ENCODE measurements at regions not wholly inside any gene's neighbourhood (a gene's known extent, or its start where the extent isn't known, plus 50 kb on each side); places are given as distances from the start of the nearest gene placed in this dataset.

GRCh38 chr3:161556941-161557340 is 60.3 kb downstream of the OTOL1 start:
- Histone ChIP-seq H3K27ac (ENCODE audit: extremely low read length, insufficient read depth, low read length) (no peak overlapping the region), H3K27me3 (ENCODE audit: control insufficient read depth in 1 of 2, insufficient read depth in 2 of 2, low read length in 2 of 2) (no peaks in the 10 kb centered on the region), H3K4me1 (ENCODE audit: insufficient read depth, low read length) (no peaks in the 10 kb centered on the region), H2AFZ (ENCODE audit: low read length) (no peak overlapping the region), H3K9ac (ENCODE audit: insufficient read depth, low read depth, low read length) (no peak overlapping the region), H4K20me1 (ENCODE audit: insufficient read depth, low read length) (no peaks in the 10 kb centered on the region), H3K4me3 (replicated peaks in 1 of 3; ENCODE audit: insufficient read depth in 1 of 3, low read depth in 2 of 3, low read length in 3 of 3) (no peak overlapping the region), H3K9me3 (ENCODE audit: low read length) (no peaks in the 10 kb centered on the region), H3K36me3 (replicated peaks in 1 of 2; ENCODE audit: control insufficient read depth in 1 of 2, insufficient read depth in 2 of 2, low read length in 2 of 2) (no peaks in the 10 kb centered on the region), H3K79me2 (ENCODE audit: insufficient read depth, low read length) (no peaks in the 10 kb centered on the region), H3K4me2 (ENCODE audit: low read depth, low read length) (no peak overlapping the region)
- in situ Hi-C loops (cut with HindIII; ENCODE audit: extremely low pct_ligation_motif_present, low pct_unique_long_range_greater_than_20kb): loop anchor here (25.0 kb wide), 1 partner anchor 1930 kb away; no protein-coding TSS in a partner anchor
- intact Hi-C loops (cut with micrococcal nuclease; ENCODE audit: unreplicated experiment): no loop called here
- ChIA-PET POLR2A (no interaction called here), CTCF (ENCODE audit: low intra/inter-chr PET ratio, low total read pairs) (no interaction called here)
- ATAC-seq (no peak), FAIRE-seq (no peak), DNase-seq (ENCODE audit: low spot score) (no peak)
- no TSS peak for BruUV-seq (replicated peaks)
- 0% methylated on average over 1 of the region's 1 CpG for WGBS (ENCODE audit: low lambda C conversion rate)
- TF ChIP-seq PREB (CRISPR knock-in tag; IDR thresholded peaks at IDR 0.05) (no peak), CBX5 (CRISPR knock-in tag; IDR thresholded peaks at IDR 0.05; ENCODE audit: borderline replicate concordance) (no peak), ZNF598 (CRISPR knock-in tag; IDR thresholded peaks at IDR 0.05; ENCODE audit: borderline replicate concordance) (no peak), RFX1 (IDR thresholded peaks at IDR 0.05) (no peak), ATAD3A (CRISPR knock-in tag; IDR thresholded peaks at IDR 0.05) (no peak), ZBTB44 (CRISPR knock-in tag; IDR thresholded peaks at IDR 0.05) (no peak), SP5 (CRISPR knock-in tag; IDR thresholded peaks at IDR 0.05; ENCODE audit: borderline replicate concordance, low read depth) (no peak), ZNF704 (CRISPR knock-in tag; IDR thresholded peaks at IDR 0.05; ENCODE audit: borderline replicate concordance) (no peak), ZNF207 (IDR thresholded peaks at IDR 0.05; ENCODE audit: borderline replicate concordance) (no peak), ZNF546 (CRISPR knock-in tag; conservative IDR thresholded peaks at IDR 0.05) (no peak), NCOA2 (CRISPR knock-in tag; IDR thresholded peaks at IDR 0.05) (no peak), GABPA (IDR thresholded peaks at IDR 0.05; ENCODE audit: low read depth, low read length) (no peak), GABPA (CRISPR knock-in tag; IDR thresholded peaks at IDR 0.05; ENCODE audit: low read depth) (no peak), HMG20B (CRISPR knock-in tag; conservative IDR thresholded peaks at IDR 0.05) (no peak), ZBTB42 (CRISPR knock-in tag; IDR thresholded peaks at IDR 0.05) (no peak), ZNF337 (CRISPR knock-in tag; IDR thresholded peaks at IDR 0.05; ENCODE audit: borderline replicate concordance, low read depth) (no peak)
- TF ChIP-seq, protein P1, sequence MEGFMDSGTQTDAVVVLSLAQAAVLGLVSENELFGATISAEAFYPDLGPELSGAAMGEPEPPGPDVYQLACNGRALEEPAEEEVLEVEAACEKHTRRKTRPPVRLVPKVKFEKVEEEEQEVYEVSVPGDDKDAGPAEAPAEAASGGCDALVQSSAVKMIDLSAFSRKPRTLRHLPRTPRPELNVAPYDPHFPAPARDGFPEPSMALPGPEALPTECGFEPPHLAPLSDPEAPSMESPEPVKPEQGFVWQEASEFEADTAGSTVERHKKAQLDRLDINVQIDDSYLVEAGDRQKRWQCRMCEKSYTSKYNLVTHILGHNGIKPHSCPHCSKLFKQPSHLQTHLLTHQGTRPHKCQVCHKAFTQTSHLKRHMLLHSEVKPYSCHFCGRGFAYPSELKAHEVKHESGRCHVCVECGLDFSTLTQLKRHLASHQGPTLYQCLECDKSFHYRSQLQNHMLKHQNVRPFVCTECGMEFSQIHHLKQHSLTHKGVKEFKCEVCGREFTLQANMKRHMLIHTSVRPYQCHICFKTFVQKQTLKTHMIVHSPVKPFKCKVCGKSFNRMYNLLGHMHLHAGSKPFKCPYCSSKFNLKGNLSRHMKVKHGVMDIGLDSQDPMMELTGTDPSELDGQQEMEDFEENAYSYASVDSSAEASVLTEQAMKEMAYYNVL (CRISPR knock-in tag; IDR thresholded peaks at IDR 0.05; ENCODE audit: borderline replicate concordance): no peak
- TF ChIP-seq, protein P2, sequence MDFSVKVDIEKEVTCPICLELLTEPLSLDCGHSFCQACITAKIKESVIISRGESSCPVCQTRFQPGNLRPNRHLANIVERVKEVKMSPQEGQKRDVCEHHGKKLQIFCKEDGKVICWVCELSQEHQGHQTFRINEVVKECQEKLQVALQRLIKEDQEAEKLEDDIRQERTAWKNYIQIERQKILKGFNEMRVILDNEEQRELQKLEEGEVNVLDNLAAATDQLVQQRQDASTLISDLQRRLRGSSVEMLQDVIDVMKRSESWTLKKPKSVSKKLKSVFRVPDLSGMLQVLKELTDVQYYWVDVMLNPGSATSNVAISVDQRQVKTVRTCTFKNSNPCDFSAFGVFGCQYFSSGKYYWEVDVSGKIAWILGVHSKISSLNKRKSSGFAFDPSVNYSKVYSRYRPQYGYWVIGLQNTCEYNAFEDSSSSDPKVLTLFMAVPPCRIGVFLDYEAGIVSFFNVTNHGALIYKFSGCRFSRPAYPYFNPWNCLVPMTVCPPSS (IDR thresholded peaks at IDR 0.05): no peak
- TF ChIP-seq, protein P3, sequence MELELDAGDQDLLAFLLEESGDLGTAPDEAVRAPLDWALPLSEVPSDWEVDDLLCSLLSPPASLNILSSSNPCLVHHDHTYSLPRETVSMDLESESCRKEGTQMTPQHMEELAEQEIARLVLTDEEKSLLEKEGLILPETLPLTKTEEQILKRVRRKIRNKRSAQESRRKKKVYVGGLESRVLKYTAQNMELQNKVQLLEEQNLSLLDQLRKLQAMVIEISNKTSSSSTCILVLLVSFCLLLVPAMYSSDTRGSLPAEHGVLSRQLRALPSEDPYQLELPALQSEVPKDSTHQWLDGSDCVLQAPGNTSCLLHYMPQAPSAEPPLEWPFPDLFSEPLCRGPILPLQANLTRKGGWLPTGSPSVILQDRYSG (CRISPR knock-in tag; IDR thresholded peaks at IDR 0.05): no peak

Data from HepG2 (cell line).